NOMO-1 treated with DMSO at 0.1 percent for 48 hours (cell line): ENCODE measurements at regions not wholly inside any gene's neighbourhood (a gene's known extent, or its start where the extent isn't known, plus 50 kb on each side); places are given as distances from the start of the nearest gene placed in this dataset.

Experiments
- DNase-seq: peaks from one replicate; lab custom pipeline; 2025; ENCODE audit not compliant: unreplicated experiment; lab: John Stamatoyannopoulos, UW

DNA sequence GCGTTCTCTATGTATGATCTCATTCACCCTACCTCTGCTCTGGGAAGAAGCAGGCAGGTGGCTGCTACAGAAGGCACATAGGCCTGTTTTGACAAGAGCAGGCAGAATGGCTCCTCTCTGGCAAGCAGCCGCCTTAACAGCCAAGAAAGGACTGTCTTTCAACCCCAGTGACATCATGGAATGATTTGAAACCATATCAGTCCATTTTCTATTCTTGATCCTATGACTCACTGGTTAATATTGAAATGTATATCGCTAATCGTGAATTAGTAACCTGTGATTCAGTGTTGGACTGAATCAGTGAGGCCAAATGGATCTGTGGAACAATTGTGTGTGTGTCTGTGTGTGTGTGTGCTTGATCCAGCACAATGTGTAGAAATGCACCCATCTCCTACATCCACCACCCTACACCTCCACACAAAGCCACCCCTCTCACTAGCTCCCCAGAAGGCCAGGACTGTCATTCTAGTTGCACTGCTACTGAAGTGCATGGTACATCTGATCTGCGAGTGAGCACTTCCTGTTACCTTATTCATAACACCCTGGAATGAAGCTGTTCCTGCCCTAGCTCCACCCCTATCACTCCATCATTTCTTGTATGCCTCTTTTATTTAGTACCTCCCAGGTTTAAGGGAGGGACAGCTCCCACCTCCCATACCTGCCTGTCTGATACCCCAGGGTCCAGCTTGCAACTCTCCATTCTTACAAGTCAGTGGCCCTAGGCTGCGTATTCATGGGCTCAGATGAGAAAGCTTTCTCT lies 460.0 kb downstream of the FOXO1 start:
- peak; percentile 54 for DNase-seq

DNA sequence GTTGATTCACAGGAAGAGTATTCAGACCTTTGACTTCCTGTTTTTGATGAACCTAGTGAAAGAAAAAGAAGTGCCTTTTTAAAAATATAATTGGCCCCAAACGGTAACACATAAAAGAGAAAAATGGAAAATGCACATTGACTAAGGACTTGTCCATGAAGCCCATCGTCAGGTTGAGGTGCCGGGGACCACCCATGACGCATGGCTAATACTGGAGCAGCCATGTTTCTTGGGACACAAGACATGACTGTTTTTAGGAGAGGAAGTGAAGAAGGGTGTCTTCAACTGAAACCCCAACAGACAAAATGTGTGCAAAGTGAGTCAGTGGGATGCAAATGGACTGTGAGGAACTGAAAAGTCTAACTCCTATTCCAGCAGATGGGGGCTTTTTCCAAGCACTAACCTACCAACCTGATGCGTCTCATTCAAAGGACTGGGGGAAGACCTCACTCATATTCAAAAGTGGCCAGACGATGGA lies 459.4 kb downstream of the FOXO1 start:
- DNase-seq: peak; percentile 63

DNA sequence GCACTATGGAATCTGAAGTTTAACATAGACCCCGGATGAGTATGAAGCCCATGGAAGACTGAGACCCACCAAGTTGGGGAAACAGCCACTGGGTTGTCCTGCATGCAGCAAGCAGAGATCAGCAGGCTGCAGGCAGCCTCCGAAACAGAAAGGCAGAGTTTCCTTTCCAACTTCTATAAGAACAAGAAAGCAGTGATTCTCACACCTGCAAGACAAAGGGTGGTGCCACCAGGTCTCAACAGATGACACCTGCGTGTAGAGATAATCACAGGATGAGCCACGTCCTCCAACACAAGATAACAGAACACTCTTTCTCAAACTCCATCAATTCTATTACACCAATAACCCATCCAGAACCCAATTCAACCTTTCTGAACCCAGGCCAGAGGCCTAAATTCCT lies 457.9 kb downstream of the FOXO1 start:
- no peak for DNase-seq

DNA sequence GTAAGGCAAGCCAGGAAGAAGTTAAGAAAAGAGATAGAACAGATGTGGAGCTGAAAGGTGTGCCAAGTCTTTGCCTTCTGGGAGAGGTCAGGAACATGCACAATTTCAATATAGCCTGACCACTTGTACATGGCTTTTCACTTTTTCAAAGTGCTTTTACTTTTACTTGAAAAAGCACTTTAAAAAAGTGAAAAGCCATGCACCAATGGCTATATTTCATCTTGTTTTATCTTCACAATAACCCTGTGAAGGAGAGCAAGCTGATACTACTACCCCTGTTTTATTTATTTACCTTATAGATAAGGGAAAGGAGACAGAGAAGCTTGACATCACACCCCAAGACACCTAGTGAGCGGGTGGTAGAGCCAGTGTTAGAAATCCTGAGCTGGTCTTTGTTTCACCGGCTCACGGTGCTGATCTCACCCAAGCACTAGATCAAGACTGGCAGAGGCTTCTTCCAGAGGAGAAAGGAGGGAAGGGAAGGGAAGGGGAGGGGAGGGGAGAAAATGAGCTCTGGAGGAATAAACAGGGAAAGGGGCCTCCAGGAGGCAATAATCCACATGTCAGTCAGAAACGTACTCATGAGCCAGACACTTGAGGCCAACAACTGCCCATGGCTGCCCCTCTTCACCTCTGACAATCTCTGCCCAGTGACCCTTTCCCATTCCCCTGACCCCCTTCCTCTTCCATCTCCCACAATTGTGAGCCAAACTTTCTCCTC lies 455.4 kb downstream of the FOXO1 start:
- no peak for DNase-seq

DNA sequence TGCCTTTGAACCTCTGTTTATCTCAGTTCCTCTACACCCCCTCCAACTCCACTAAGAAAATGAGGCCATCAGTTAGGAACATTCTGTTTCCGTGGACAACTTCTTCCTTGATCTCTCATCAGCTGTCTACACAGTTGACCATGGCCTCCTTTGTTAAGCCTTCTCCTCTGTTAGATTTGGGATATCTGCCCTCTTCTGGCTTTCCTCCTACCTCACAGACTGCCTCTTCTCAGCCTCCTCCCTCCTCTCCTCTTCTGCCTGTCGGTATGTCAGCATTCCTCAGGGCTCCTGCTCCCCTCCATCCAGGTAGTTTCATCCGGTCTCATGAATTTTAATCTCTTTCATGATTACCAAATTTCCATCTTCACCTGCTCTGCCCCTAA lies 454.9 kb downstream of the FOXO1 start:
- no peak for DNase-seq

DNA sequence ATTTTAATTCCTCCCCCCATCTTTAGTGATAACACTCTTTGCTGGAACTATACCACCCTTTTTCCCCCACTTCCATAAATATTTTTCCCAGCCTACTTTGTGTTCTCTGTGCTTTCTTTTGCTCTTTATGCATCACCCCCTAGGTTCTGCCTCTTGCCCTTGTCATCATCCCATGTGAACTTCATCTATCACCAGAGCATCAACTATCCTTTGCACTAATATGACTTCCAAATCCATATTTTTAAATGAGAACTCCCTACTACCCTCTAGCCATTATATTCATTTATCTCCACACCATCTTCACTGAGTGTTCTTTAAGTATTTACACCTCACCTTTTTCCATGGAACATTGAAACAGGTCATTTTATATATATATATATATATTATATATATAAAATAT lies 452.7 kb downstream of the FOXO1 start:
- DNase-seq: peak; percentile 24

DNA sequence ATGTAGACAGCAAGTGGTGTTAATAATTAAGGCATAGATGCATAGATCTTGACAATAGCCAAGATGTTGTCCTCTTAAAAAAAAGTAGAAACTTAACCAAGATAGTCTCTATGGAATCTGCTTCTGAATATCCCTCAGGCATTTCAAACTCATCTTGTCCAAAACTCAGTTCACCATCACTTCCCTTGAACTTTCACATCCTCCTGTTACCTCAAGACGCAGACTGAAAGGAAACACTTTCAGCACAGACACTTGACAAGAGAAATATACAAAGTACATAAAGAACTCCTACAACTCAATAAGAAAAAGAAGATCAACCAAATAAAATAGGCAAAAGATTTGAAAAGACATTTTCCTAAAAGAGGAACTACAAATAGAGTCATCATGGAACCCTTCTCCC lies 451.1 kb downstream of the FOXO1 start:
- DNase-seq: no peak

DNA sequence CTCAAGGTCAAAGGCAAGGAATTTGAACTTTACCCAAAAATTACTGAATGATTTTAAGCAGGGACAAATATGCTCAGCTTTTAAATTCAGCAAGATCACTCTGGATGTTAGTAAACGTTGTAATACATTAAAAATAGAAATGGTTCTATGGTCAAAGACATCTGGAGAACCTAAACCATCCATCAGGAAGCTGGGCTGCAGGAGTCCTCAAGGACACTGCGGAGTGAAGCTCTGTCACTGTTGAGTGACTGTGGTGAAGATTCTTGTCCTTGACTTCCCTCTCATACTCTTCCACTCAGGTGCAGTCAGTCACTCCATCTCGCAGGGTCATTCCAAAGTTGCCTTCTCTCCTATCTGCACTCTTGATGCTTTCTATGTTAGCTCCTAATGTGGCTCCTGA lies 450.7 kb downstream of the FOXO1 start:
- DNase-seq: no peak

DNA sequence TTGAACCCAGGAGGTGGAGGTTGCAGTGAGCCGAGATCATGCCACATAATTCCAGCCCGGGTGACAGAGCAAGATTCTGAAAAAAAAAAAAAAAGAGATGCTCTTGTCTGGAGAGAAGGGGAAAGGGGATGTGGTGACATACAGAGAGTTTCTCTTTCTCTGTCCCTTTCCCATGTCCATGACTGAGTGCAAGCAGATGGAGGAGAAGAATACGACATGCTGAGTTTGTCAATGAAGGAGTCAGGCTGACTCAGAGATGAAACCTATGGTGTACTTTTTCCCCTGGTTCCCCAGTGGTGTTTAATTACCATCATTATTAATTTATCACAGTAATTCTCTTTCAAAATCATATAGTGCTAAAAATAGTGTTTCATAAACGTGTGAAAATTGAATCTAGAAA lies 448.8 kb downstream of the FOXO1 start:
- peak; percentile 7 for DNase-seq

DNA sequence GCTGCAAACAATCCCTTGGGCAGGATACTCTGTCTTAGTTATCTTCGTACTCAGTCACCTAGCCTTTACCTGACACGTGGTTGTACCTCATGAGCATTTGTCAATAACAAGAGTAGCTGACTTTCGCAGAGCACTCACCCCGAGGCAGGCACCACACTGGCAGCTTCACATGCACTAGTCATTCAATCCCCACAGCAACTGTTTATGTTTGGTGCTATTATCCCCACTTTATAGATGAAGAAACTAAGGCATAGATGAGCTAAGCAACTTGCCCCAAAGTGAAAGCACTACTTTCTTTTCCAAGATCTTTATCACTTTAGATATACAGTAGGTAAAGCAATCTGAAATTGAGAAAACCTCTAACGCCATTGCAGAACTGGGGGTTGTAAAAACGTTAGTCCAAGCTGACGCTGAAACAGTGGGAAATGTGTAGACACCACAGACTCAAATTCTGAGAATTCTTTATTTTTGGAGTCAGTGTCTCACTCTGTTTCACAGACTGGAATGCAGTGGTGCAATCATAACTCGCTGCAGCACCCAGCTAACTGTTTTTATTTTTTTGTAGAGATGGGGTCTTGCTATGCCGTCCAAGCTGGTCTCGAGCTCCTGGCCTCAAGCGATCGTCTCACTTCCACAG lies 446.0 kb downstream of the FOXO1 start:
- DNase-seq: no peak

DNA sequence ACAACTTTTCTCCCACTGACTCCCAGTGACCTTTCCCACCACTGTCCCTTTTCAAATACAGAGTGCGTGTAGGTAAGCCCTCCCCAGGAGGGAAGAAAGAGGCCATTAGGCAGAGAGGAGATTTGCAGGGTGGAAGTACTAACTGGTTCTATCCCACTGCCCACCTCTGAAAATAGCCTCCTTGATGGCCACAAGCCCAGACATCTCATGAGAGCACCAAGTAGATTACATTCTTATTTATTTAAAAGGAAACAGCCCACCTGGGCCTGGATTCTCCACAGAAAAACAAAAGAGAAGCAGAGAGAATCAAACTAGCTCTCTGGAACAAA lies 445.3 kb downstream of the FOXO1 start:
- DNase-seq: no peak

DNA sequence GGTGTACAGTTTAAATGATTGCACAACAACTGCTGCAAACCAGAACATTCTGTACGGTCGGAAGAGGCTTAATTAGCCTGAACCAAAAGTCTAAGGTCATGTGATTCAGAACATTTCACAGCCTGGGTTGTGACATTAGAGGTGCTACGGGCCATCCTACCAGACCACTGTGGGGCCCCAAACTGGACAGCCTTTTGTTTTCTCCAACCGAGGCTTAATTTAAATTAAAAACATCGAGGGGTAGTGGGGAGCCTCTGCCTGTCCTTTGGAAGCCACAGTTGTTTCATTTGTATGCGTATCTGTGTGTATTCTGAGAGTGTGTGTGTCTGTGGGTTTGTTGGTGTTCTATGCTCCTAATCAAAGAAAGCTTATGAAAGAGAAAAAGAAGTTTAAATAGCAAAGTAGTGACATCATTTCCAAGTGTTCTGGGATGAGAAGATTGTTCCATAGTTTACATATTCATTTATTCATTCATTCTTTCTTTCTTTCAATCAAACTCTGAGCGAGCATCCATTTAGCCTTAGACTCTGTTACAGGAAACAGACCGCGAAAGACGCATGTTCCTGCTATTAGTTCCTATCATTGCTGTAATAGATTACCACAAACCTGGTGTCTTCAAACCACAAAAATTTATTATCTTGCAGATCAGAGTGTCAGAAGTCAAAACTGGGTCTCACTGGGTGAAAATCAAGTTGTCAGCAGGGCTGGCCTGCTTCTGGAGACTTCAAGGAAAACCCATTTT lies 444.8 kb downstream of the FOXO1 start:
- DNase-seq: peak; percentile 65

DNA sequence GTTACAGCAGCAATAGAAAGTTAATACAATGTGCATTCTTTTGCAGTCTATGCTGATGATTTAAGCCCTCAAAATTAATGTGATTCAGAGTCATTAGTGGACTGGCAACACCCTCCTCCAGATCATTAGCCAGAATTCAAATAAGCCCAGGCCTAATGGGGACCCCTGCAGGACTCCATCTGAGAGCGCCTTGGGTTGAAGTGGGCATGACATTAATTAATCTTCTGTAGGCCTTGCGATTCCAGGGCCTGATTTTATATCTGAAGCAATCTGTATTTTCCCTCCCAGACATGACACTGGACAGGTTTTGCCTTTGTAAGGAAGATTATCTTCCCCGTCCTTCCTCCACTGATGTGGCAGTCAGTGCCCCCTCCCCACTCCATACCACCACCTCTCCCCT lies 442.9 kb downstream of the FOXO1 start:
- no peak for DNase-seq

DNA sequence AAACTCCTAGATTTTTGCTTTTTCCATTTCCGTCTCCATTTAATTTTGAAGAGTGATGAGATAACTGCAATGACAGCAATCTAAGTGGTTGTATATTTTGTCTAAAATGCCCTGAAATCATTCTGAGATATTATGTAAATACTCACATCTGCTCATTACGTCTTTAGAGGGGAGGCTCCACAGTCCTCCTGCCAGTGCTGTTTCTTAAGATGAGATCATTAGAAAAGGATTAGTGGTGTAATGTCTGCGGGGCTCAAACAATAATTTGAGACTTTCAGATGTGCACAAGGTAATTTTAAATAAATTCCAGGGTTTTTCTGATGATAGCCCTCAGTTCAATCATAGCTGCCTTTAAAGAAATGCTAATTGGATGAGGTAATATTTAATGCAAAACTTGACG lies 437.9 kb downstream of the FOXO1 start:
- no peak for DNase-seq

DNA sequence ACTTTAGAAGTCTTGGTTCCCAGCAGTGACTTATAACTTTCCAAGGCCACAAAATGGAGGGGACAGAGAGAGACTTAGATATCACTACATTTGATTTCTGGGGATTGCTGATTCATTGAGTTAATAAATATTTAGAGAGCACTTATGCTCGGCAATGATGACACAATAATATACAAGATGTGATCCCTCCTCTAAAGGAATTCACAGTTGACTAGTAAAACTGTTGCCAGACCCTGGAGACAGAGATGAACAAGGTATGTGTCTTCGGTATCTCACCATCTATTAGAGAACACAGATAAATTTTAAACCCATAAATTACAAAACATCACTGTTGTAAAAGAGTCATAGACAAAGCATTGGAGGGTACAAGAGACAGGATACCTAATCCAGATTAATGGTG lies 437.5 kb downstream of the FOXO1 start:
- DNase-seq: no peak

DNA sequence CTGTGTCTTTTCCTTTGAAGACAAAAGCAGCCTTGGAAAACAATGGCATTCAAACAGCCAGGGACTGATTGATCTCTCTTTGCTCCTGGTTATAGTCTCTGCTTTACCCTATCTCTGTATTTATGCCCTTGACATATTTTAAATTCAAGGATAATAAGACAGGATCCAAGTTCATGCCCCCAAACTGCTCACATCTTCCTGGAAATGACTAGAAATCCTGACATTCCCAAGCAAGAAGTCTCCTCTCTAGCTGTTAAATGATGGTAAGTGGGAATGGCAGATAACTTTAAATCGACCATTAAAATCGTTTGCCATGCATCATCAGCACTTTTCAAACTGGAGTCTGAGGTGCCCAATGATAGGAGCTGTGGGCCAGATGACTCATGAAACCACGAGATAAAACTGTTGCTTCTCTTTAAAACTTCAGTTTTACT lies 435.6 kb downstream of the FOXO1 start:
- peak; percentile 15 for DNase-seq

DNA sequence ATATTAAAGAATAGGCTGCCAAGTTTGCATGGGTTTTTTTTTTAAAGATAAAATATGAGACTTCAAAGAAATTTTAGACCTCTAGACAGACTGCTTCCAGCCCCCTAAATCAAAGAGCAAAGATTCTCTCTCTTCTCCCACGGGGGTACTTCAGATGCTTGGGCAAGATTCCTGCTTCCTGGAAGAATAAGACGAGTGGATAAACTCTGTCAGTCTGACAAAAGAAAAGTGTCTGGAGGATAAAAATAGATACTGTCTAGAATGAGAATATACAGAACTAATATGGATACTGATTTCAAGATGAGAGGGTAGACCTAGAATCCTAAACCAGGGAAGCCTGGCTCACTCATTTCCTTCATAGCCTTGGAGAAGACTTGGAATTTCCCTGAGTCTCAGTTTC lies 435.1 kb downstream of the FOXO1 start:
- no peak for DNase-seq

DNA sequence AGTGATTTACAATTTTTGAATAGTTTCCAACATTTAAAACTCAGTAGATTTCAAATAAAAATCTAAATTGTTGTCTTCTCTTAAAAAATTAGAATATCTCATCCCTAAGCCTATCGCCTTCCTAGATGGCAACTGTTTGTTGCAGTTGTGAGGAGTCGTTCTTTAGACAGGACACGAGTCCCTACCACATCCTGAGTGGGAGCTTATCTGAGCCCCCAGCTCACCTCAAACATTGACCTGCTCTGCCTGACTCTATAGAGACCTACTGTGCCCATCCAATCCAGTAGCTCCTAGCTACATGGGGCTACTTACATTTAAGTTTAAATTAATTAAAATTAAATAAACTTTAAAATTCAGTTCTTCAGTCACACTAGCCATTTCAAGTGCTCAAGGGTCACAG lies 434.7 kb downstream of the FOXO1 start:
- DNase-seq: no peak

DNA sequence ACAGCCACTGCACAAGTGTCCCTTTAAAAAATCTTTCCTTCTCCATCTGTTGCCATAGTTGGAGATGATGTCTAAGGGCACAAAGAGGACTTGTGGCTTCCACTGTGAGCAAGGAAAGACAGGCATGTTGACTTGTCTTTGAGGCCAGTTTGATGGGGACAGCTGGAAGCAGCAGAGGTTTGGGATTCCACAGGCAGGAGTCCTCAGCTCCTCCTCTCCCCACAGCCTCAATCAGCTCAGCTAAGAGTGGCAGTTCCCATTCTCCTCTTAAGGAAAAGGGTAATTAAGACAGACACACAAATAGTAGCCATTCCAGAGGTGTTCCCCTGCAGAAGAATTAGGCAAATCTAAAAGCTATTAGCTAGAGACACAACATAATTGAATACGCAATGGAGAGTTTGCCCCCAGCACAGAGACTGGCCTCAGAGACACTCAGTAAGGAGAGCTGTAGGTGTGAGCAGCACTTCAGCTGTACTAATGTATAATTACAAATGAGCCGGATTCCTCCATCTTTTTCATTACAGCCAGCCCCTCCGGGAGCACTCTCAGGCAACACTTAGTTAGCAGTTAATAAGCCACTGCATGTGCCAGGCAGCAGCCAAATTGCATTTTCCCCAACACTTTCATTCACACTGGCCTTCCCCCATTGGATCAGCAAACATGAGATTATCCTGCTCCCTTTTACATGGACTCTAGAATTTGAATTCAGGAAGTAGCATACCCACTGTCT lies 434.0 kb downstream of the FOXO1 start:
- DNase-seq: no peak

DNA sequence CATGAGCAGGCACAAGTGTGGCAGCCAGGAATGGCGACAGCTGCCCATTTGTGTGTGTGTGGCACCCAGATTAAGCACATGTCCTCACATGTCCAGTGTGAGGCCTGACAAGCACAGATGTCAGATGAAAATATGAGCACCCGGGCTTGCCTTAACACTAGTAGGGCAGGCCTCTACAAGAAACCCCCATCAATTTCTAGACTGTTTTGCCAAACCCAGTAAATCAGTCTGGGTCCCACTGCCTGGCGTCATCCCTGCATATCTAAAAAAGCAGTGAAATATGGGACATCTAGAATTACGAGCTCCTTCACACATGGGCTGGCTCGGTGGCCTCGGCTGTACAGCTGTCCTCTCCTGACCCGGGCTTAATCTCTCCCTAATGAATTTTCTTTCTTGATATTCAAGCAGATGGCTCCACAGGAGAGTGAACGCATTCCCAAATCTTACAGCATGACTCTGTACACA lies 432.7 kb downstream of the FOXO1 start:
- no peak for DNase-seq
